Neural progenitor cell (in vitro differentiated cells): ENCODE measurements at regions not wholly inside any gene's neighbourhood (a gene's known extent, or its start where the extent isn't known, plus 50 kb on each side); places are given as distances from the start of the nearest gene placed in this dataset.
A peak's percentile ranks its signal among the peaks of the same experiment; 100 is the strongest.
"Not testable (repeated sequence)": the region's sequence is repeated elsewhere in the genome, so short reads cannot be mapped to it uniquely, and the experiment has no call there.

Experiments
- DNase-seq: peaks from one replicate; pipeline ENCODE4 v3.0.0-alpha.2; 2016; ENCODE audit warnings: low spot score
- H2AFZ ChIP-seq: fragments of 200-600 bp; sonication (generic); replicated peaks from 2 replicates; pipeline ENCODE4 v1.6.1; 2016; ENCODE audit warnings: antibody characterized with exemption
- H3F3A ChIP-seq: fragments of 200-600 bp; sonication (generic); 2 replicates; pipeline ENCODE4 v1.6.1; 2016; ENCODE audit warnings: antibody characterized with exemption, low read depth
- H3K27ac ChIP-seq: fragments of 200-600 bp; sonication (generic); 2 replicates; pipeline ENCODE4 v1.5.1; 2016; ENCODE audit warnings: mild to moderate bottlenecking
- H3K27me3 ChIP-seq: fragments of 200-600 bp; sonication (generic); 2 replicates; pipeline ENCODE4 v1.6.1; 2016; ENCODE audit warnings: mild to moderate bottlenecking, moderate library complexity
- H3K36me3 ChIP-seq: fragments of 200-600 bp; sonication (generic); 2 replicates; pipeline ENCODE4 v1.5.1; 2016
- H3K4me1 ChIP-seq: fragments of 200-600 bp; sonication (generic); 2 replicates; pipeline ENCODE4 v1.6.1; 2016; ENCODE audit warnings: mixed run types
- H3K4me2 ChIP-seq: fragments of 200-600 bp; sonication (generic); 2 replicates; pipeline ENCODE4 v1.6.1; 2016
- H3K4me3 ChIP-seq: fragments of 200-600 bp; sonication (generic); 2 replicates; pipeline ENCODE4 v1.5.1; 2016
- H3K79me2 ChIP-seq: fragments of 200-600 bp; sonication (generic); 2 replicates; pipeline ENCODE4 v1.6.1; 2016; ENCODE audit warnings: low read depth
- H3K9ac ChIP-seq: fragments of 200-600 bp; sonication (generic); 2 replicates; pipeline ENCODE4 v1.6.1; 2016
- H3K9me3 ChIP-seq: fragments of 200-600 bp; sonication (generic); 2 replicates; pipeline ENCODE4 v1.5.1; 2016; ENCODE audit warnings: low read depth
- H4K20me1 ChIP-seq: fragments of 200-600 bp; sonication (generic); 2 replicates; pipeline ENCODE4 v1.6.1; 2016; ENCODE audit warnings: low read depth
- H3K27ac Mint-ChIP-seq: 3 replicates; pipeline ENCODE4 v1.8.0; 2021; ENCODE audit warnings: mixed read lengths
- H3K27me3 Mint-ChIP-seq: 2 replicates; pipeline ENCODE4 v1.8.0; 2022; ENCODE audit warnings: low read depth, mild to moderate bottlenecking, inconsistent platforms, moderate library complexity, mixed read lengths; ENCODE audit not compliant: insufficient read depth
- H3K36me3 Mint-ChIP-seq: 3 replicates; pipeline ENCODE4 v1.8.0; 2021; ENCODE audit warnings: mixed read lengths
- H3K4me1 Mint-ChIP-seq: 3 replicates; pipeline ENCODE4 v1.8.0; 2021; ENCODE audit warnings: mixed read lengths
- H3K4me3 Mint-ChIP-seq: 3 replicates; pipeline ENCODE4 v1.8.0; 2021; ENCODE audit warnings: mild to moderate bottlenecking, moderate library complexity, mixed read lengths
- H3K9me3 Mint-ChIP-seq: 3 replicates; pipeline ENCODE4 v1.8.0; 2020; ENCODE audit warnings: mixed read lengths

DNA sequence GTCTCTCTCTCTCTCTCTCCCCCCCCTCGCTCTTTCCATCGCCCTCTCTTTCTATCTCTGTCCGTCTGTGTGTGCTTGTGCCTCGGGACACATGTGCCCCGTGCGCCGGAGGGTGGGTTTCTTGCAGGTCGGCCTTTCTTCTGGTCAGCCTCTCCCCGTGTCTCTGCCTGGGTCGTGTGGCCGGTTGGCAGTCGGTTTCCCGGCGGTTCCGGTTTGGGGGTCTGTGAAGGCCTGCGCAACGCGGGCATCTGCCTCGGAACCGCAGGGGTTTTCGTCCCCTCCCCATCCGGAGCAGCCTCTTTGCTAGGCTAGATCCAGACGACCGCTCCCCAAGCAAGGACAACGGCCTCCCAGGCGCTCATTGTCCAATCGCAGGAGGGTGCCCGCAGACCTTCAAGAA is 1418.5 kb upstream of the PCDH10 start:
- not testable (repeated sequence) for H3K4me1 Mint-ChIP-seq, H3F3A ChIP-seq, H4K20me1 ChIP-seq, H3K79me2 ChIP-seq, H3K4me3 ChIP-seq, H3K27me3 ChIP-seq, H3K9me3 ChIP-seq, DNase-seq, H3K27me3 Mint-ChIP-seq, H2AFZ ChIP-seq, H3K27ac Mint-ChIP-seq, H3K4me2 ChIP-seq, H3K36me3 ChIP-seq, H3K9me3 Mint-ChIP-seq, H3K9ac ChIP-seq, H3K4me3 Mint-ChIP-seq, H3K4me1 ChIP-seq, H3K36me3 Mint-ChIP-seq, H3K27ac ChIP-seq

GRCh38 chr4:131732034-131732630 is 1417.0 kb upstream of the PCDH10 start:
- H3K4me1 ChIP-seq, H3K4me1 Mint-ChIP-seq, H2AFZ ChIP-seq, H3K9me3 ChIP-seq, H3K36me3 Mint-ChIP-seq, DNase-seq, H3K4me3 ChIP-seq, H3F3A ChIP-seq, H3K9me3 Mint-ChIP-seq, H3K9ac ChIP-seq, H3K27ac ChIP-seq, H3K27me3 Mint-ChIP-seq, H3K27me3 ChIP-seq, H3K4me2 ChIP-seq, H3K79me2 ChIP-seq, H3K36me3 ChIP-seq, H3K27ac Mint-ChIP-seq, H3K4me3 Mint-ChIP-seq, H4K20me1 ChIP-seq: not testable (repeated sequence)

DNA sequence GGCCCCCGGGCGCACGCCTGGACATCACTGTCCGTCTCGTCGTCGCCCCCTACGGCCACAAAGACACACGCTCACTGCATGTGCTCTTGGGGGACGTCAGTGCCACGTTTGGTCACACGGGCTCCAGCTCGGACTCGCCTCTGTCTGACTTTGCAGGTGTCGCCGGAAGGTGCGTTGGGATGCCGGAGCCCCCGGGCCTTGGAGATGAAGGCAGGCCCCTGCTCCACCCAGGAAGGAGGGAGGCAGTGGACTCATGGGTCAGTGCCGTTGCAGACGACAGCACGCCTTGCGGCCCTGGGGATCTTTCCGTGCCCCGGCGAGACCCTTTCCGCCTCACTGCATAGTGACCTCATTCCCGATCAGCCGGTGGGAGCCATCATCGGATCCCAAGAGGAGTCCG is 1414.8 kb upstream of the PCDH10 start:
- not testable (repeated sequence) for H3K36me3 ChIP-seq, H3K27me3 ChIP-seq, H3K9me3 Mint-ChIP-seq, H3K27ac ChIP-seq, H3K27ac Mint-ChIP-seq, H4K20me1 ChIP-seq, H2AFZ ChIP-seq, H3K4me3 Mint-ChIP-seq, H3K9ac ChIP-seq, H3K36me3 Mint-ChIP-seq, H3K4me3 ChIP-seq, H3K79me2 ChIP-seq, H3K4me2 ChIP-seq, H3K9me3 ChIP-seq, H3K27me3 Mint-ChIP-seq, H3K4me1 ChIP-seq, DNase-seq, H3F3A ChIP-seq, H3K4me1 Mint-ChIP-seq

DNA sequence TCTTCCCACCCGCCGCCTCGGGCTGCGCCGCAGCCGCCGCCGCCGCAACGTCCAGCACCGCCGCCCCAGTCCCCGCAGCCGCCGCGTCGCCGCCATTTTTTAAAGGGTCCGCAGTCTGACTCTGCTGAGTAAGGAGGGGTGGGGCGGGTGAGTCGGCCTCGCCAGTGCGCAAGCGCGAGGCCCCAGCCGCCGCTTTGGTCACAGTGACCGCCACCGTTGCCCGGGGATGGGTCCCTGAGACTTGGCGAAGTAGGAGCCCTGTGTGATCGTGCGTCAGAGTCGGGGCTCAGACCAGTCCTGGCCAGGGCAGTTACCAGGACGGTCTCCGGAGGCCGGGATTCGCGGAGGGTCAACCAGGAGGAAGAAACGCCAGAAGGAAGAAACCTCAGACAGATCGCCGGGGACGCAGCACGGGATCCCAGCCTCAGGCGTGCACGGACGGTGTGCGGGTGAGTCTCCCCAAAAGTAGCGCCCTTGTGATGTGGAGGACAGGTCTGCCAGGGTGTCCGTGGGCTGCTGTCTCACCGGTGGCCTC is 1414.2 kb upstream of the PCDH10 start:
- not testable (repeated sequence) for H3K4me1 Mint-ChIP-seq, H3K27me3 Mint-ChIP-seq, H3K36me3 Mint-ChIP-seq, H3K27me3 ChIP-seq, H3K27ac ChIP-seq, H4K20me1 ChIP-seq, H3K9ac ChIP-seq, DNase-seq, H3K4me2 ChIP-seq, H3F3A ChIP-seq, H3K4me3 Mint-ChIP-seq, H3K36me3 ChIP-seq, H3K9me3 ChIP-seq, H3K79me2 ChIP-seq, H3K4me1 ChIP-seq, H3K27ac Mint-ChIP-seq, H2AFZ ChIP-seq, H3K4me3 ChIP-seq, H3K9me3 Mint-ChIP-seq

DNA sequence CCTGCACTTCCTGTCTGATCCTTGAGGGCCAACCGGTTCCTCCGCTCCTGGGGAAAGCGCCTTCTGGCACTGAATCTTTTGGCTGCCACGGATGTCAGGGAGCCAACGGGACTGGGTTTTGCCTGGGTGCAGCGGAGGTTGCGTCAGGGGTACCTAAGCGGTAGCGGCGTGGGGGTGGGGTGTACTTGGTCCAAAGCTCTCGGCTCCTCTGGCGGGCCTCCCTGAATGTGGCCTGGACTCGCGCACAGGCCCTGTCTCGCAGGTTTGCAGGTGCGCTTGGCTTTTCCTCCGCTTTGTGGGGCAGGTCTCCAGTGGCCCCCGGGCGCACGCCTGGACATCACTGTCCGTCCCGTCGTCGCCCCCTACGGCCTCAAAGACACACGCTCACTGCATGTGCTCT is 1410.1 kb upstream of the PCDH10 start:
- H3K27me3 ChIP-seq, DNase-seq, H3K4me1 ChIP-seq, H4K20me1 ChIP-seq, H2AFZ ChIP-seq, H3K79me2 ChIP-seq, H3K4me2 ChIP-seq, H3K9ac ChIP-seq, H3K36me3 ChIP-seq, H3K27ac ChIP-seq, H3K9me3 ChIP-seq, H3K4me3 ChIP-seq, H3K4me3 Mint-ChIP-seq, H3K36me3 Mint-ChIP-seq, H3K9me3 Mint-ChIP-seq, H3F3A ChIP-seq, H3K4me1 Mint-ChIP-seq, H3K27ac Mint-ChIP-seq, H3K27me3 Mint-ChIP-seq: not testable (repeated sequence)

GRCh38 chr4:131741836-131742235 is 1407.3 kb upstream of the PCDH10 start:
- not testable (repeated sequence) for H3K4me1 Mint-ChIP-seq, H3K36me3 Mint-ChIP-seq, H3K27me3 Mint-ChIP-seq, H3K4me1 ChIP-seq, DNase-seq, H3K27me3 ChIP-seq, H3K9me3 ChIP-seq, H3K4me3 Mint-ChIP-seq, H3K9me3 Mint-ChIP-seq, H3K4me2 ChIP-seq, H2AFZ ChIP-seq, H3K4me3 ChIP-seq, H3K27ac ChIP-seq, H3K36me3 ChIP-seq, H3K79me2 ChIP-seq, H4K20me1 ChIP-seq, H3F3A ChIP-seq, H3K9ac ChIP-seq, H3K27ac Mint-ChIP-seq

GRCh38 chr4:131742536-131743205 is 1406.4 kb upstream of the PCDH10 start:
- peak overlapping the region; percentile 40 for H3K4me3 Mint-ChIP-seq
- not testable (repeated sequence) for H3K27me3 Mint-ChIP-seq, H3K79me2 ChIP-seq, H4K20me1 ChIP-seq, H2AFZ ChIP-seq, H3K4me1 ChIP-seq, H3K9ac ChIP-seq, H3K27ac ChIP-seq, H3K36me3 ChIP-seq, H3K9me3 Mint-ChIP-seq, H3K4me1 Mint-ChIP-seq, H3K4me2 ChIP-seq, H3K4me3 ChIP-seq, H3F3A ChIP-seq, H3K27me3 ChIP-seq, H3K27ac Mint-ChIP-seq, DNase-seq, H3K36me3 Mint-ChIP-seq, H3K9me3 ChIP-seq

GRCh38 chr4:131743348-131743747 is 1405.7 kb upstream of the PCDH10 start:
- not testable (repeated sequence) for H3K79me2 ChIP-seq, H3F3A ChIP-seq, H4K20me1 ChIP-seq, H3K36me3 Mint-ChIP-seq, DNase-seq, H3K4me3 Mint-ChIP-seq, H3K4me1 Mint-ChIP-seq, H2AFZ ChIP-seq, H3K4me1 ChIP-seq, H3K27me3 ChIP-seq, H3K9me3 Mint-ChIP-seq, H3K9ac ChIP-seq, H3K27ac Mint-ChIP-seq, H3K4me2 ChIP-seq, H3K36me3 ChIP-seq, H3K27ac ChIP-seq, H3K4me3 ChIP-seq, H3K9me3 ChIP-seq, H3K27me3 Mint-ChIP-seq
